ENCODE measurements at regions not wholly inside any gene's neighbourhood (a gene's known extent, or its start where the extent isn't known, plus 50 kb on each side); places are given as distances from the start of the nearest gene placed in this dataset.

DNA sequence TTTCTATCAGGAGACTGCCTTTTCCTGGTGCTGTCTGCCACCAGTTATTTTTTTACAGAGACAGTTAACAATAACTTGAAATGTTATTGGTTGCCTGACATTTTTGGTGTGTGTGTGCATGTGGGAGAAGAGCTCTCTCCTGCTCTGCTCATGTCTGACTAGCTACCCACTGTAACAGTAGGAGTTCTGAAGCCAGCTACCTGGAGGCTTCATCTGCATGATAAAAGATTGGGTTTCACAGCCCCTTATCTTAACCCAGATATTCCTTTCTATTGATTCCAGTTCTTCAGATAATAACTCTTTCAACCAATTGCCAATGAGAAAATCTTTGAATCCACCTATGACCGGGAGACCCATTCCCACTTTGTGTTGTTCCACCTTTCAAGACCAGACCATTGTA lies 237.4 kb upstream of the PPP1R3A start:
- TF ChIP-seq, protein P1, sequence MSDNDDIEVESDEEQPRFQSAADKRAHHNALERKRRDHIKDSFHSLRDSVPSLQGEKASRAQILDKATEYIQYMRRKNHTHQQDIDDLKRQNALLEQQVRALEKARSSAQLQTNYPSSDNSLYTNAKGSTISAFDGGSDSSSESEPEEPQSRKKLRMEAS (IDR thresholded peaks at IDR 0.05) = no peak
- no peak for TF ChIP-seq EGR1 (IDR thresholded peaks at IDR 0.05)
- no peak for TF ChIP-seq YY1 (IDR thresholded peaks at IDR 0.05; ENCODE audit: low read depth)
- no peak for TF ChIP-seq TAF1 (IDR thresholded peaks at IDR 0.05; ENCODE audit: low read depth)

All from Ishikawa (cell line).